ENCODE measurements at regions not wholly inside any gene's neighbourhood (a gene's known extent, or its start where the extent isn't known, plus 50 kb on each side); places are given as distances from the start of the nearest gene placed in this dataset.

DNA sequence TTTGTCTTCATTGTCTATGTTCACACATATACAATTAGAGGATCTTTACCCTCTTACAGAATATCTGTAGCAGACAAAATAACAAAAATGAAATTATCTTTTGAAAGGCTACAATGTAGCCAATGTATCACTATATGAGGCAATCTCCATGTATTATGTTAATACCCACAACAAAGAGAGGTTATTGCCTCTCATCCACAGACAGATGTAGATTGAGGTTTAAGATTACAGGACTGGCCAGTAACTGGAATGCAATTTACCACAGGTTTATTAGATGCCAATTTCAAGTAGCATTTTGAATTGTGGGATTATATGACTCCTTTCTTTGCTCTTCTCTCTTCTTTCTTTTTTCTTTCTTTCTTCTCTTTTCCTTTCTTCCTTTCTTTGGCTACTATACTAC, 242.6 kb downstream of the ANKRD50 start:
- TF ChIP-seq, protein P1, sequence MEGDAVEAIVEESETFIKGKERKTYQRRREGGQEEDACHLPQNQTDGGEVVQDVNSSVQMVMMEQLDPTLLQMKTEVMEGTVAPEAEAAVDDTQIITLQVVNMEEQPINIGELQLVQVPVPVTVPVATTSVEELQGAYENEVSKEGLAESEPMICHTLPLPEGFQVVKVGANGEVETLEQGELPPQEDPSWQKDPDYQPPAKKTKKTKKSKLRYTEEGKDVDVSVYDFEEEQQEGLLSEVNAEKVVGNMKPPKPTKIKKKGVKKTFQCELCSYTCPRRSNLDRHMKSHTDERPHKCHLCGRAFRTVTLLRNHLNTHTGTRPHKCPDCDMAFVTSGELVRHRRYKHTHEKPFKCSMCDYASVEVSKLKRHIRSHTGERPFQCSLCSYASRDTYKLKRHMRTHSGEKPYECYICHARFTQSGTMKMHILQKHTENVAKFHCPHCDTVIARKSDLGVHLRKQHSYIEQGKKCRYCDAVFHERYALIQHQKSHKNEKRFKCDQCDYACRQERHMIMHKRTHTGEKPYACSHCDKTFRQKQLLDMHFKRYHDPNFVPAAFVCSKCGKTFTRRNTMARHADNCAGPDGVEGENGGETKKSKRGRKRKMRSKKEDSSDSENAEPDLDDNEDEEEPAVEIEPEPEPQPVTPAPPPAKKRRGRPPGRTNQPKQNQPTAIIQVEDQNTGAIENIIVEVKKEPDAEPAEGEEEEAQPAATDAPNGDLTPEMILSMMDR (conservative IDR thresholded peaks at IDR 0.05) = no peak
- no peak for TF ChIP-seq ZFX (IDR thresholded peaks at IDR 0.05)
